H1 (cell line): ENCODE measurements at regions not wholly inside any gene's neighbourhood (a gene's known extent, or its start where the extent isn't known, plus 50 kb on each side); places are given as distances from the start of the nearest gene placed in this dataset.

ENCODE experiments used
- TF ChIP-seq, protein P1 (sequence below), 3 experiments: IDR thresholded peaks; 1 replicate in 2 of 3; 2 replicates in 1 of 3; pipeline versions ENCODE4 v1.5.1 to v1.6.1; 2011; ENCODE audit warnings: low read length in 3 of 3, mild to moderate bottlenecking in 3 of 3, inconsistent platforms in 2 of 3, low read depth in 1 of 3, moderate library complexity in 1 of 3; ENCODE audit not compliant: insufficient read depth in 1 of 3; ENCODE audit errors: control extremely low read depth in 1 of 3

DNA sequence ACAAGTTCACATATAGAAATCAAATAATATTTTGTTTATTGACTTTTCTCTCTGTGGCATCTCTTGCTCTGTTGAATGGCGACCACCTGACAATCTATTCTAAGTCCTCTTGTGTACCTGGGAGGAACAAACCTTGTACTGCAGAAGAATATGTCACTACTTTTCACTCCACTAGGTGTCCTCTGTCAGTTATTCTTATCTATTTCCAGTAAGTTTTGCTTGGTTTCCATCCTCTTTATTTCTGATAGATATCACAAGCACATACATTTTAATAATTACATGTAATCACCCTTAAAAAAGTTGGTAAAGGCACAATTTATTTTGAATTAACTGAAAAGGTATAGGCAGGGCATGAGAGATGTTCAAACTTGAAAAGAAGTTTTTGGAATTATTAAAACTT lies 238.4 kb downstream of the SNCA start (continued):
- TF ChIP-seq, protein P1, sequence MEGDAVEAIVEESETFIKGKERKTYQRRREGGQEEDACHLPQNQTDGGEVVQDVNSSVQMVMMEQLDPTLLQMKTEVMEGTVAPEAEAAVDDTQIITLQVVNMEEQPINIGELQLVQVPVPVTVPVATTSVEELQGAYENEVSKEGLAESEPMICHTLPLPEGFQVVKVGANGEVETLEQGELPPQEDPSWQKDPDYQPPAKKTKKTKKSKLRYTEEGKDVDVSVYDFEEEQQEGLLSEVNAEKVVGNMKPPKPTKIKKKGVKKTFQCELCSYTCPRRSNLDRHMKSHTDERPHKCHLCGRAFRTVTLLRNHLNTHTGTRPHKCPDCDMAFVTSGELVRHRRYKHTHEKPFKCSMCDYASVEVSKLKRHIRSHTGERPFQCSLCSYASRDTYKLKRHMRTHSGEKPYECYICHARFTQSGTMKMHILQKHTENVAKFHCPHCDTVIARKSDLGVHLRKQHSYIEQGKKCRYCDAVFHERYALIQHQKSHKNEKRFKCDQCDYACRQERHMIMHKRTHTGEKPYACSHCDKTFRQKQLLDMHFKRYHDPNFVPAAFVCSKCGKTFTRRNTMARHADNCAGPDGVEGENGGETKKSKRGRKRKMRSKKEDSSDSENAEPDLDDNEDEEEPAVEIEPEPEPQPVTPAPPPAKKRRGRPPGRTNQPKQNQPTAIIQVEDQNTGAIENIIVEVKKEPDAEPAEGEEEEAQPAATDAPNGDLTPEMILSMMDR (IDR thresholded peaks at IDR 0.05; ENCODE audit: control extremely low read depth in 1 of 3, insufficient read depth in 1 of 3, low read depth in 1 of 3, low read length in 3 of 3) = peak in 2 of 3 experiments; percentile 24 to 54; a peak in 2 of 4 replicates
